KMS-11 (cell line): ENCODE measurements at regions not wholly inside any gene's neighbourhood (a gene's known extent, or its start where the extent isn't known, plus 50 kb on each side); places are given as distances from the start of the nearest gene placed in this dataset.

Experiments used
- H2AFZ ChIP-seq: fragments of 200-600 bp; sonication (generic); 2 replicates; pipeline ENCODE4 v1.6.1; 2016; ENCODE audit warnings: antibody characterized with exemption, mixed run types, low read depth
- H3K27ac ChIP-seq: fragments of 200-600 bp; sonication (generic); 2 replicates; pipeline ENCODE4 v1.6.1; 2016; ENCODE audit warnings: mild to moderate bottlenecking, mixed run types
- H3K27me3 ChIP-seq: fragments of 200-600 bp; sonication (generic); 2 replicates; pipeline ENCODE4 v1.6.1; 2017; ENCODE audit warnings: mild to moderate bottlenecking, low read depth, mixed run types, moderate library complexity; ENCODE audit not compliant: insufficient read depth
- H3K36me3 ChIP-seq: fragments of 200-600 bp; sonication (generic); 2 replicates; pipeline ENCODE4 v1.6.1; 2017; ENCODE audit warnings: mild to moderate bottlenecking, mixed run types; ENCODE audit not compliant: insufficient read depth
- H3K4me1 ChIP-seq: fragments of 200-600 bp; sonication (generic); 2 replicates; pipeline ENCODE4 v1.6.1; 2016; ENCODE audit warnings: mild to moderate bottlenecking, low read depth, mixed run types; ENCODE audit not compliant: poor library complexity, severe bottlenecking
- H3K4me2 ChIP-seq: fragments of 200-600 bp; sonication (generic); 2 replicates; pipeline ENCODE4 v1.7.0; 2016; ENCODE audit warnings: mild to moderate bottlenecking, mixed run types
- H3K4me3 ChIP-seq: fragments of 200-600 bp; sonication (generic); IDR thresholded peaks from 2 replicates; pipeline ENCODE4 v1.6.1; 2017; ENCODE audit warnings: low read depth, low read length, mixed read lengths; ENCODE audit not compliant: insufficient read depth
- H3K79me2 ChIP-seq: fragments of 200-600 bp; sonication (generic); 2 replicates; pipeline ENCODE4 v1.6.1; 2016; ENCODE audit warnings: low read depth, mixed run types; ENCODE audit not compliant: insufficient read depth
- H3K9ac ChIP-seq: fragments of 200-600 bp; sonication (generic); 2 replicates; pipeline ENCODE4 v1.6.1; 2016; ENCODE audit warnings: mild to moderate bottlenecking, mixed run types
- H4K20me1 ChIP-seq: fragments of 200-600 bp; sonication (generic); 2 replicates; pipeline ENCODE4 v1.6.1; 2016; ENCODE audit warnings: mild to moderate bottlenecking, mixed run types; ENCODE audit not compliant: insufficient read depth
- CTCF ChIP-seq: fragments of 200-600 bp; sonication (generic); conservative IDR thresholded peaks from 2 replicates; pipeline ENCODE4 v1.6.1; 2017; ENCODE audit warnings: low read depth, mild to moderate bottlenecking, antibody characterized with exemption, low read length, moderate library complexity, mixed read lengths

GRCh38 chr1:59198564-59198963 lies 98.3 kb upstream of the FGGY start:
- no peak overlapping the region for H2AFZ ChIP-seq
- no peak for TF ChIP-seq CTCF
- H4K20me1 ChIP-seq, result no peaks in the 10 kb centered on the region
- H3K9ac ChIP-seq, result no peak overlapping the region
- H3K36me3 ChIP-seq, result no peaks in the 10 kb centered on the region
- no peaks in the 10 kb centered on the region for H3K79me2 ChIP-seq
- no peak overlapping the region for H3K27ac ChIP-seq
- H3K27me3 ChIP-seq, result no peaks in the 10 kb centered on the region
- H3K4me1 ChIP-seq, result no peaks in the 10 kb centered on the region
- H3K4me2 ChIP-seq, result no peak overlapping the region
- H3K4me3 ChIP-seq, result no peak overlapping the region

GRCh38 chr1:59199147-59199546 lies 97.7 kb upstream of the FGGY start:
- Histone ChIP-seq H4K20me1 (no peaks in the 10 kb centered on the region), H3K4me3 (no peak overlapping the region)

GRCh38 chr1:59199719-59200376 lies 97.0 kb upstream of the FGGY start:
- no peak overlapping the region for H3K27ac ChIP-seq
- no peak overlapping the region for H3K4me2 ChIP-seq
- H4K20me1 ChIP-seq, result no peaks in the 10 kb centered on the region
- H3K4me3 ChIP-seq, result no peak overlapping the region
- no peaks in the 10 kb centered on the region for H3K79me2 ChIP-seq
- H3K4me1 ChIP-seq, result no peaks in the 10 kb centered on the region
- no peak overlapping the region for H3K9ac ChIP-seq
- no peaks in the 10 kb centered on the region for H3K27me3 ChIP-seq
- TF ChIP-seq CTCF, result no peak
- H2AFZ ChIP-seq, result no peak overlapping the region
- H3K36me3 ChIP-seq, result no peaks in the 10 kb centered on the region

More at GRCh38 chr1:59199147-59199546, 97.7 kb upstream of the FGGY start:
- no peaks in the 10 kb centered on the region for H3K79me2 ChIP-seq
- no peaks in the 10 kb centered on the region for H3K27me3 ChIP-seq
- H3K4me1 ChIP-seq, result no peaks in the 10 kb centered on the region
- no peak overlapping the region for H3K9ac ChIP-seq
- no peak overlapping the region for H2AFZ ChIP-seq
- H3K4me2 ChIP-seq, result no peak overlapping the region
- no peak for TF ChIP-seq CTCF
- H3K27ac ChIP-seq, result no peak overlapping the region
- no peaks in the 10 kb centered on the region for H3K36me3 ChIP-seq

- H3K27me3 ChIP-seq, result no peaks in the 10 kb centered on the region
- H3K9ac ChIP-seq, result no peak overlapping the region
Observed at GRCh38 chr1:59201341-59201740, 95.6 kb upstream of the FGGY start.

More at GRCh38 chr1:59201341-59201740, 95.6 kb upstream of the FGGY start:
- Histone ChIP-seq H3K27ac (no peak overlapping the region), H3K79me2 (no peaks in the 10 kb centered on the region), H4K20me1 (no peaks in the 10 kb centered on the region), H3K36me3 (no peaks in the 10 kb centered on the region), H3K4me3 (no peak overlapping the region), H3K4me1 (no peaks in the 10 kb centered on the region), H3K4me2 (no peak overlapping the region), H2AFZ (no peak overlapping the region)
- TF ChIP-seq CTCF, result no peak
